Subcutaneous abdominal adipose tissue (tissue), 5 donors: ENCODE measurements at regions not wholly inside any gene's neighbourhood (a gene's known extent, or its start where the extent isn't known, plus 50 kb on each side); places are given as distances from the start of the nearest gene placed in this dataset.
"Not testable (repeated sequence)": the region's sequence is repeated elsewhere in the genome, so short reads cannot be mapped to it uniquely, and the experiment has no call there.

Source experiments
- H3K27ac ChIP-seq: one replicate; pipeline ENCODE4 v1.7.0; 2013; ENCODE audit warnings: low read depth, mild to moderate bottlenecking, inconsistent platforms, low read length, moderate library complexity
- H3K27me3 ChIP-seq, 5 donors: one replicate each; pipeline ENCODE4 v1.7.0; 2013; ENCODE audit warnings: low read length in 5 of 5, inconsistent platforms in 1 of 5; ENCODE audit not compliant: control insufficient read depth in 5 of 5, insufficient read depth in 4 of 5
- H3K36me3 ChIP-seq, 5 donors: one replicate each; pipeline ENCODE4 v1.7.0; 2013; ENCODE audit warnings: low read length in 5 of 5; ENCODE audit not compliant: control insufficient read depth in 5 of 5, insufficient read depth in 5 of 5
- H3K4me1 ChIP-seq, 5 donors: one replicate each; pipeline ENCODE4 v1.7.0; 2013; ENCODE audit warnings: low read length in 5 of 5, mild to moderate bottlenecking in 3 of 5, moderate library complexity in 1 of 5; ENCODE audit not compliant: control insufficient read depth in 5 of 5, insufficient read depth in 5 of 5
- H3K4me3 ChIP-seq, 5 donors: one replicate each; pipeline ENCODE4 v1.7.0; 2013; ENCODE audit warnings: low read length in 5 of 5, low read depth in 1 of 5
- H3K9ac ChIP-seq, 5 donors: one replicate each; pipeline ENCODE4 v1.7.0; 2013; ENCODE audit warnings: low read length in 5 of 5, mild to moderate bottlenecking in 4 of 5, moderate library complexity in 3 of 5
- H3K9me3 ChIP-seq, 5 donors: one replicate each; pipeline ENCODE4 v1.7.0; 2013; ENCODE audit warnings: low read length in 5 of 5; ENCODE audit not compliant: control insufficient read depth in 5 of 5
- donor health status: healthy.
- donor health status: healthy.
- donor health status: healthy.
- donor health status: healthy.
- donor health status: healthy.

- Histone ChIP-seq H3K27me3 (no peaks in the 10 kb centered on the region), H3K9me3 (peaks cover 0 to 5% (median 2%) of the 10 kb centered on the region in 5 donors), H3K4me1 (no peaks in the 10 kb centered on the region), H3K4me3 (no peak overlapping the region), H3K9ac (no peak overlapping the region), H3K27ac (no peak overlapping the region), H3K36me3 (no peaks in the 10 kb centered on the region)
Measured at GRCh38 chr3:158026236-158026635, 80.0 kb downstream of the SHOX2 start.

GRCh38 chr3:158019897-158020296 lies 86.3 kb downstream of the SHOX2 start:
- not testable (repeated sequence) for H3K36me3 ChIP-seq, H3K9ac ChIP-seq, H3K4me3 ChIP-seq, H3K27ac ChIP-seq, H3K27me3 ChIP-seq, H3K4me1 ChIP-seq
- peaks cover 4 to 12% (median 6%) of the 10 kb centered on the region in 5 donors for H3K9me3 ChIP-seq

GRCh38 chr3:158018462-158018861 lies 87.8 kb downstream of the SHOX2 start:
- Histone ChIP-seq H3K4me3 (no peak overlapping the region), H3K36me3 (no peaks in the 10 kb centered on the region), H3K27ac (no peak overlapping the region), H3K9me3 (peaks cover 4 to 12% (median 6%) of the 10 kb centered on the region in 5 donors), H3K27me3 (no peaks in the 10 kb centered on the region), H3K4me1 (no peaks in the 10 kb centered on the region), H3K9ac (no peak overlapping the region)

GRCh38 chr3:158012901-158013300 lies 93.3 kb downstream of the SHOX2 start:
- H3K36me3 ChIP-seq: no peaks in the 10 kb centered on the region

GRCh38 chr3:158005391-158006100 lies 100.7 kb downstream of the SHOX2 start:
- H3K36me3 ChIP-seq: no peaks in the 10 kb centered on the region
- no peak overlapping the region for H3K27ac ChIP-seq
- H3K9me3 ChIP-seq: peaks cover 3 to 15% (median 11%) of the 10 kb centered on the region in 5 donors
- no peak overlapping the region for H3K9ac ChIP-seq
- H3K4me3 ChIP-seq: no peak overlapping the region
- H3K4me1 ChIP-seq: no peaks in the 10 kb centered on the region
- no peaks in the 10 kb centered on the region for H3K27me3 ChIP-seq

More at GRCh38 chr3:158012901-158013300, 93.3 kb downstream of the SHOX2 start:
- Histone ChIP-seq H3K4me3 (no peak overlapping the region), H3K4me1 (no peaks in the 10 kb centered on the region), H3K27ac (no peak overlapping the region), H3K9me3 (peaks cover 4 to 20% (median 12%) of the 10 kb centered on the region in 5 donors), H3K9ac (no peak overlapping the region), H3K27me3 (no peaks in the 10 kb centered on the region)

GRCh38 chr3:157999246-157999645 lies 107.0 kb downstream of the SHOX2 start:
- Histone ChIP-seq H3K36me3 (no peaks in the 10 kb centered on the region), H3K4me3 (no peak overlapping the region), H3K9me3 (peaks cover 5 to 15% (median 14%) of the 10 kb centered on the region in 5 donors), H3K27me3 (no peaks in the 10 kb centered on the region), H3K27ac (no peak overlapping the region), H3K9ac (no peak overlapping the region), H3K4me1 (no peaks in the 10 kb centered on the region)

- H3K36me3 ChIP-seq: no peaks in the 10 kb centered on the region
- H3K9ac ChIP-seq: no peak overlapping the region
- no peaks in the 10 kb centered on the region for H3K4me1 ChIP-seq
- H3K27me3 ChIP-seq: no peaks in the 10 kb centered on the region
- H3K27ac ChIP-seq: no peak overlapping the region
- H3K9me3 ChIP-seq: no peaks in the 10 kb centered on the region
- no peak overlapping the region for H3K4me3 ChIP-seq
Measured at GRCh38 chr3:157982359-157982758, 123.9 kb downstream of the SHOX2 start.

GRCh38 chr3:157981819-157982218 lies 124.4 kb downstream of the SHOX2 start:
- Histone ChIP-seq H3K36me3 (no peaks in the 10 kb centered on the region), H3K9ac (no peak overlapping the region), H3K4me1 (no peaks in the 10 kb centered on the region), H3K9me3 (no peaks in the 10 kb centered on the region), H3K27ac (no peak overlapping the region), H3K4me3 (no peak overlapping the region), H3K27me3 (no peaks in the 10 kb centered on the region)

GRCh38 chr3:157979022-157979421 lies 127.2 kb downstream of the SHOX2 start:
- Histone ChIP-seq H3K4me1 (no peaks in the 10 kb centered on the region), H3K36me3 (no peaks in the 10 kb centered on the region), H3K9me3 (no peaks in the 10 kb centered on the region), H3K9ac (no peak overlapping the region), H3K4me3 (no peak overlapping the region), H3K27ac (no peak overlapping the region), H3K27me3 (no peaks in the 10 kb centered on the region)

- H3K27ac ChIP-seq: no peak overlapping the region
- no peak overlapping the region for H3K9ac ChIP-seq
- H3K4me3 ChIP-seq: no peak overlapping the region
- no peaks in the 10 kb centered on the region for H3K4me1 ChIP-seq
- no peaks in the 10 kb centered on the region for H3K27me3 ChIP-seq
- H3K36me3 ChIP-seq: no peaks in the 10 kb centered on the region
- no peaks in the 10 kb centered on the region for H3K9me3 ChIP-seq
Measured at GRCh38 chr3:157961665-157962064, 144.6 kb downstream of the SHOX2 start.
